H9 (cell line): ENCODE measurements at regions not wholly inside any gene's neighbourhood (a gene's known extent, or its start where the extent isn't known, plus 50 kb on each side); places are given as distances from the start of the nearest gene placed in this dataset.

Experiments
- DNase-seq: peaks from one replicate; pipeline ENCODE4 v3.0.0-alpha.2; 2017
- H2AFZ ChIP-seq: one replicate; pipeline ENCODE4 v1.6.1; 2013; ENCODE audit warnings: mild to moderate bottlenecking, low read length, control low read depth, moderate library complexity
- H2AK5ac ChIP-seq: 2 replicates; pipeline ENCODE4 v1.6.1; 2013; ENCODE audit warnings: low read length, control low read depth, mixed read lengths; ENCODE audit not compliant: insufficient read length
- H2BK120ac ChIP-seq: one replicate; pipeline ENCODE4 v1.6.1; 2013; ENCODE audit warnings: low read depth, mild to moderate bottlenecking, low read length, control low read depth, inconsistent platforms; ENCODE audit not compliant: poor library complexity, severe bottlenecking
- H2BK12ac ChIP-seq: 2 replicates; pipeline ENCODE4 v1.6.1; 2013; ENCODE audit warnings: low read length, control low read depth, mixed read lengths, low read depth; ENCODE audit not compliant: insufficient read length
- H2BK15ac ChIP-seq: 2 replicates; pipeline ENCODE4 v1.6.1; 2013; ENCODE audit warnings: low read depth, low read length, control low read depth
- H2BK20ac ChIP-seq: one replicate; pipeline ENCODE4 v1.6.1; 2013; ENCODE audit warnings: low read depth, mild to moderate bottlenecking, low read length, control low read depth, inconsistent platforms; ENCODE audit not compliant: poor library complexity, severe bottlenecking
- H2BK5ac ChIP-seq: 2 replicates; pipeline ENCODE4 v1.6.1; 2013; ENCODE audit warnings: low read length, control low read depth, mixed read lengths; ENCODE audit not compliant: insufficient read length
- H3K14ac ChIP-seq: 2 replicates; pipeline ENCODE4 v1.6.1; 2013; ENCODE audit warnings: low read length, control low read depth; ENCODE audit not compliant: insufficient read depth
- H3K18ac ChIP-seq: 2 replicates; pipeline ENCODE4 v1.6.1; 2013; ENCODE audit warnings: low read depth, mild to moderate bottlenecking, mixed read lengths, low read length, control low read depth; ENCODE audit not compliant: insufficient read length
- H3K23ac ChIP-seq: 2 replicates; pipeline ENCODE4 v1.6.1; 2013; ENCODE audit warnings: low read length, control low read depth, mixed read lengths, low read depth; ENCODE audit not compliant: insufficient read length
- H3K23me2 ChIP-seq: 2 replicates; pipeline ENCODE4 v1.6.1; 2013; ENCODE audit warnings: low read depth, mild to moderate bottlenecking, mixed read lengths, low read length, control low read depth; ENCODE audit not compliant: insufficient read length, poor library complexity, severe bottlenecking
- H3K27ac ChIP-seq: 2 replicates; pipeline ENCODE4 v1.5.1; 2013; ENCODE audit warnings: low read length, control low read depth, mixed read lengths, low read depth; ENCODE audit not compliant: insufficient read length
- H3K27me3 ChIP-seq: 2 replicates; pipeline ENCODE4 v1.6.1; 2013; ENCODE audit warnings: low read length, control low read depth, inconsistent platforms; ENCODE audit not compliant: insufficient read depth
- H3K4ac ChIP-seq: 2 replicates; pipeline ENCODE4 v1.6.1; 2013; ENCODE audit warnings: low read depth, mild to moderate bottlenecking, control low read depth, inconsistent platforms, low read length, moderate library complexity
- H3K4me1 ChIP-seq: 2 replicates; pipeline ENCODE4 v1.6.1; 2013; ENCODE audit warnings: low read length, control low read depth, inconsistent platforms; ENCODE audit not compliant: insufficient read depth
- H3K4me2 ChIP-seq: 2 replicates; pipeline ENCODE4 v1.6.1; 2013; ENCODE audit warnings: low read length, control low read depth, mixed read lengths; ENCODE audit not compliant: insufficient read length, insufficient read depth
- H3K56ac ChIP-seq: 2 replicates; pipeline ENCODE4 v1.6.1; 2013; ENCODE audit warnings: low read depth, mild to moderate bottlenecking, mixed read lengths, low read length, control low read depth; ENCODE audit not compliant: insufficient read length
- H3K79me1 ChIP-seq: 2 replicates; pipeline ENCODE4 v1.6.1; 2013; ENCODE audit warnings: low read depth, mild to moderate bottlenecking, moderate library complexity, low read length, control low read depth, inconsistent platforms; ENCODE audit not compliant: insufficient read depth, poor library complexity, severe bottlenecking
- H3K79me2 ChIP-seq: 2 replicates; pipeline ENCODE4 v1.6.1; 2013; ENCODE audit warnings: low read length, control low read depth, inconsistent platforms; ENCODE audit not compliant: insufficient read depth
- H3K9ac ChIP-seq: 2 replicates; pipeline ENCODE4 v1.6.1; 2013; ENCODE audit warnings: low read length, control low read depth, mixed read lengths; ENCODE audit not compliant: insufficient read length; ENCODE audit errors: extremely low read depth
- H3K9me3 ChIP-seq: one replicate; pipeline ENCODE4 v1.6.1; 2013; ENCODE audit warnings: low read depth, low read length, inconsistent platforms; ENCODE audit not compliant: control insufficient read depth
- H3T11ph ChIP-seq: one replicate; pipeline ENCODE4 v1.6.1; 2013; ENCODE audit warnings: mild to moderate bottlenecking, low read length, control low read depth, inconsistent platforms
- H4K20me1 ChIP-seq: one replicate; pipeline ENCODE4 v1.6.1; 2013; ENCODE audit not compliant: control insufficient read depth, insufficient read length, insufficient read depth
- H4K5ac ChIP-seq: 2 replicates; pipeline ENCODE4 v1.6.1; 2013; ENCODE audit warnings: low read depth, mild to moderate bottlenecking, mixed read lengths, low read length, control low read depth; ENCODE audit not compliant: insufficient read length
- H4K8ac ChIP-seq: replicated peaks from 2 replicates; pipeline ENCODE4 v1.6.1; 2013; ENCODE audit warnings: low read length, control low read depth, mixed read lengths, low read depth; ENCODE audit not compliant: insufficient read length
- H4K91ac ChIP-seq: 2 replicates; pipeline ENCODE4 v1.6.1; 2013; ENCODE audit warnings: low read depth, mild to moderate bottlenecking, moderate library complexity, mixed read lengths, low read length, control low read depth; ENCODE audit not compliant: insufficient read length
- H3K27ac Mint-ChIP-seq, 3 experiments: 2 replicates in 2 of 3; 3 replicates in 1 of 3; pipeline ENCODE4 v1.8.0; 2020 to 2021; ENCODE audit warnings: mixed read lengths in 3 of 3, mild to moderate bottlenecking in 1 of 3, moderate library complexity in 1 of 3
- H3K27me3 Mint-ChIP-seq: 2 replicates; pipeline ENCODE4 v1.8.0; 2021; ENCODE audit warnings: low read depth, mild to moderate bottlenecking, moderate library complexity, mixed read lengths
- H3K36me3 Mint-ChIP-seq, 3 experiments: 2 replicates in 2 of 3; 3 replicates in 1 of 3; pipeline ENCODE4 v1.8.0; 2020 to 2021; ENCODE audit warnings: low read depth in 3 of 3, mixed read lengths in 3 of 3; ENCODE audit not compliant: insufficient read depth in 1 of 3
- H3K4me1 Mint-ChIP-seq, 2 experiments: 2 replicates each; pipeline ENCODE4 v1.8.0; 2020; ENCODE audit warnings: mixed read lengths in 2 of 2
- H3K4me3 Mint-ChIP-seq, 2 experiments: 2 replicates in 1 of 2; 3 replicates in 1 of 2; pipeline ENCODE4 v1.8.0; 2020 to 2021; ENCODE audit warnings: mild to moderate bottlenecking in 2 of 2, mixed read lengths in 2 of 2, moderate library complexity in 1 of 2
- H3K9me3 Mint-ChIP-seq, 2 experiments: 2 replicates in 1 of 2; 3 replicates in 1 of 2; pipeline ENCODE4 v1.8.0; 2020; ENCODE audit warnings: mild to moderate bottlenecking in 2 of 2, mixed read lengths in 2 of 2, moderate library complexity in 1 of 2
- CTCF ChIP-seq: fragments of 200-600 bp; sonication (generic); conservative IDR thresholded peaks from 3 replicates; pipeline ENCODE4 v1.8.0; 2021; ENCODE audit warnings: antibody characterized with exemption, mild to moderate bottlenecking
- WGBS: extraction: QIAGEN DNeasy Blood & Tissue Kit; methylation state at CpG from one replicate; pipeline ENCODE4 v1.1.7; 2013; ENCODE audit warnings: missing lambda C conversion rate, low lambda C conversion rate, mixed read lengths; ENCODE audit not compliant: insufficient read length; ENCODE audit errors: extremely low coverage; 5-methylcytosine and 5-hydroxymethylcytosine counted together

GRCh38 chr6:109922851-109923250 lies 55.3 kb upstream of the GPR6 start:
- H4K20me1 ChIP-seq, result no peaks in the 10 kb centered on the region
- H3K27me3 ChIP-seq, result no peaks in the 10 kb centered on the region
- H3K27ac ChIP-seq, result no peak overlapping the region
- H4K8ac ChIP-seq, result no peak overlapping the region
- Mint-ChIP-seq H3K9me3 (no peaks in the 10 kb centered on the region; a peak in 1 of 5 replicates), H3K4me1 (peaks cover 9% of the 10 kb centered on the region in 2 experiments; a peak in 3 of 4 replicates), H3K36me3 (no peaks in the 10 kb centered on the region; a peak in 1 of 7 replicates), H3K27me3 (no peaks in the 10 kb centered on the region; the same call in 1 of the 2 replicates), H3K27ac (no peak overlapping the region), H3K4me3 (no peak overlapping the region)
- no peak overlapping the region for H3K4me2 ChIP-seq
- H2BK12ac ChIP-seq, result no peak overlapping the region
- WGBS, result no CpG with 5 or more reads among the region's 4 CpGs
- no peak overlapping the region for H3K23ac ChIP-seq
- DNase-seq, result no peak
- no peak overlapping the region for H3K9ac ChIP-seq
- H2AK5ac ChIP-seq, result no peak overlapping the region
- H3K79me1 ChIP-seq, result no peaks in the 10 kb centered on the region
- H2BK15ac ChIP-seq, result no peak overlapping the region
- no peak overlapping the region for H4K91ac ChIP-seq
- H2AFZ ChIP-seq, result no peak overlapping the region
- no peak for TF ChIP-seq CTCF
- H3K18ac ChIP-seq, result no peak overlapping the region
- no peak overlapping the region for H4K5ac ChIP-seq
- H3K4ac ChIP-seq, result no peak overlapping the region
- no peak overlapping the region for H2BK20ac ChIP-seq
- no peak overlapping the region for H3K56ac ChIP-seq
- H3K79me2 ChIP-seq, result no peaks in the 10 kb centered on the region
- no peak overlapping the region for H3K14ac ChIP-seq
- no peak overlapping the region for H3T11ph ChIP-seq
- peaks cover 2% of the 10 kb centered on the region; the same call in 1 of the 2 replicates for H3K4me1 ChIP-seq
- no peaks in the 10 kb centered on the region for H3K23me2 ChIP-seq
- H2BK5ac ChIP-seq, result no peak overlapping the region
- no peaks in the 10 kb centered on the region for H3K9me3 ChIP-seq
- no peak overlapping the region for H2BK120ac ChIP-seq
